ENCODE measurements at regions not wholly inside any gene's neighbourhood (a gene's known extent, or its start where the extent isn't known, plus 50 kb on each side); places are given as distances from the start of the nearest gene placed in this dataset.

DNA sequence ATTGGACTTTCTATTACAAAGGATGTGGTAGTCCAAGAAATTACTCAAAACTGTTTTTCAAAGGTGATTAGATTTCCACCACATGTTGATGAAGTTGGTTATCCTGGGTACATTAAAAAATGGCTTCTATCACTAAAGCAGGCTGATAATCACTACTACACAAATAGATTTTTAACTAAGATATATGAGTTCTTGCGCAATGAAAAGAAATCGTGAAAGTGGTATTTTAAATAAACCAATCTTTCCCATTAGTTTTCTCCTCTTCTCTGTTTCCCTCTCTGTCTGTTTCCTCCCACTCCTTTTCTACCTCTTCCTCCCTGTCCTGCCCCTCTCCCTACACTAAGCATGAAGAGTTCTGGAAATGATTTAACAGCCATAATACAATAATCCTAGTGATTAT is 487.9 kb upstream of the CITED2 start:
- H3K4me3 ChIP-seq (ENCODE audit: low read depth, low read length) = no peak overlapping the region
- in situ Hi-C loops (cut with HindIII; ENCODE audit: low sequenced_read_pairs) = no loop called here
- no peak for DNase-seq (ENCODE audit: low read depth)
- TF ChIP-seq, protein P1, sequence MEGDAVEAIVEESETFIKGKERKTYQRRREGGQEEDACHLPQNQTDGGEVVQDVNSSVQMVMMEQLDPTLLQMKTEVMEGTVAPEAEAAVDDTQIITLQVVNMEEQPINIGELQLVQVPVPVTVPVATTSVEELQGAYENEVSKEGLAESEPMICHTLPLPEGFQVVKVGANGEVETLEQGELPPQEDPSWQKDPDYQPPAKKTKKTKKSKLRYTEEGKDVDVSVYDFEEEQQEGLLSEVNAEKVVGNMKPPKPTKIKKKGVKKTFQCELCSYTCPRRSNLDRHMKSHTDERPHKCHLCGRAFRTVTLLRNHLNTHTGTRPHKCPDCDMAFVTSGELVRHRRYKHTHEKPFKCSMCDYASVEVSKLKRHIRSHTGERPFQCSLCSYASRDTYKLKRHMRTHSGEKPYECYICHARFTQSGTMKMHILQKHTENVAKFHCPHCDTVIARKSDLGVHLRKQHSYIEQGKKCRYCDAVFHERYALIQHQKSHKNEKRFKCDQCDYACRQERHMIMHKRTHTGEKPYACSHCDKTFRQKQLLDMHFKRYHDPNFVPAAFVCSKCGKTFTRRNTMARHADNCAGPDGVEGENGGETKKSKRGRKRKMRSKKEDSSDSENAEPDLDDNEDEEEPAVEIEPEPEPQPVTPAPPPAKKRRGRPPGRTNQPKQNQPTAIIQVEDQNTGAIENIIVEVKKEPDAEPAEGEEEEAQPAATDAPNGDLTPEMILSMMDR (IDR thresholded peaks at IDR 0.05; ENCODE audit: low read depth, low read length, missing control alignments) = no peak

DNA sequence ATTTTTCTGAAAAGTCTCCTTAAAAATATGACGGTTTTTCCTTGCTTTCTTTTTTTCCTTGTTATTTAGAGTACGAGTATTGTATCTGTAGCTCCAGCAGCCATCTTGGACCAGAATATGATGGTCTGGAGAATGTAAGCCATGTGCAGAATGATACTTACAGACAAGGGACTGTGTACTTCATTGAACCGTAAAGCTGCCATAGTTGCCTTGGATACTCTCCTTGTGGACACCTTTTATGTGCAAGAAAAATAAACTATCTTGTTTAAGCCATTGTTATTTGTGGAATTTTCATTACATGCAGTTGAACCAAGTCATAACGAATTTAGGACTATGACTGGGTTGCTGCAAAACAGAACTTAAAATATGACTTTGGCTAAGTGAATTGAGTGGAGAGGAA is 485.8 kb upstream of the CITED2 start:
- TF ChIP-seq, protein P1 (IDR thresholded peaks at IDR 0.05; ENCODE audit: low read depth, low read length, missing control alignments) = no peak
- in situ Hi-C loops (cut with HindIII; ENCODE audit: low sequenced_read_pairs) = no loop called here
- H3K4me3 ChIP-seq (ENCODE audit: low read depth, low read length) = no peak overlapping the region

DNA sequence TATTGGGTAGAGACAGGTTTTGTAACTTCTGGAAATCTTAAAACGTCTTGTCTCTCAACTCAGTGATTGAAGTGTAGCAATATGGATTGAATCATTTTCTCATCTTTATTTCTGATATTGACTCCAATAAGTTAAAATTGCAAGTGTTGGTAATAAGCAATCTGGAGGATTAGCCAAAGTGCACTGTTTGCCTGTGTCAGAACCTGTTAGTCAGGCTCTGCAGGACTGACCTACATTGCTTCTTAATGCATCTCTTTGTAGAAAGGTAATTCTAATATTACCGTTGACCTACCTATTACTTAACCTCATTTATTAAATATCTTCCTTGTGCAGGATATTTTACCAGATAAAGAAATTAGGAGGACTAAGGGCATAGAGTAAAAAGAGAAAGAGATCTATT is 484.0 kb upstream of the CITED2 start:
- H3K4me3 ChIP-seq (ENCODE audit: low read depth, low read length) = no peak overlapping the region
- TF ChIP-seq, protein P1 (IDR thresholded peaks at IDR 0.05; ENCODE audit: low read depth, low read length, missing control alignments) = no peak
- in situ Hi-C loops (cut with HindIII; ENCODE audit: low sequenced_read_pairs) = no loop called here
- DNase-seq (ENCODE audit: low read depth) = no peak

More for the DNA sequence above, 485.8 kb upstream of the CITED2 start:
- no peak for DNase-seq (ENCODE audit: low read depth)

DNA sequence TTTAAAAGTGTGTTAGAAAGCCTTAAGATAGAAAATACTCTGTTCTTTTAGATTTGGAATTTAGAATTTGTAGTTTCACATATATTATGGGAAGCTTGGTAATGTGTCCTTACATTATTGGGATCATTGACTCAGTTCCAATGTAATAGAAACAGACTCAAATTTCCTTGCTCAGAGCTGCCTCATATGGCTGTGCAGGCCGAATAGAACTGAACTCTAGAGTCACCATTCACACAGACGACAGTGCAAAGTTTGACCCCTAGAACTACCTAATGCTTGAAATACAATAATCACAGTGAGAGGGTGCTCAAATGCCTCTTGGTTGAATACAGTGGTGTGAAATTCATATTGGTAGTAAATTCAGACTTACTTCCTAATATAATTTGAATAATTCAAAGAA is 482.7 kb upstream of the CITED2 start:
- DNase-seq (ENCODE audit: low read depth) = no peak
- no peak overlapping the region for H3K4me3 ChIP-seq (ENCODE audit: low read depth, low read length)
- TF ChIP-seq, protein P1 (IDR thresholded peaks at IDR 0.05; ENCODE audit: low read depth, low read length, missing control alignments) = no peak
- in situ Hi-C loops (cut with HindIII; ENCODE audit: low sequenced_read_pairs) = no loop called here

DNA sequence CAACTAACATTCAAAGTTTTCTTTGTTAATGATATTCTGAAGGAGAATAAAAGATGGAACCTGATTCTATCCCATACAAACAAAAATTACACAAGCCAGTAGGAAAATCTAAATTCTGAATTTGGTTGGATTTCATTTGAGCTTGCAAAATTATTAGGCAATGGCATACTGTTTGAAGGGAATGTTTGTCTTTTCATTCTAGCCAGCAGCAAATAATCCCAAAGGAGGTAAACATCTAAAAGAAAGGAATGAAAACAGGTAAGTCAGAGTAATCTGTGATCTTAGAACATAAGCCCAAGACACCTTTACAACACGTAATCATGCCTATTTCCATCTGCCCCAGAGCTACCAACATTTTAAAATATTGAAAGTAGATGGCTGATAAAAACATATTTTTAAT is 482.1 kb upstream of the CITED2 start:
- in situ Hi-C loops (cut with HindIII; ENCODE audit: low sequenced_read_pairs) = no loop called here
- DNase-seq (ENCODE audit: low read depth) = no peak
- TF ChIP-seq, protein P1 (IDR thresholded peaks at IDR 0.05; ENCODE audit: low read depth, low read length, missing control alignments) = no peak
- H3K4me3 ChIP-seq (ENCODE audit: low read depth, low read length) = no peak overlapping the region

DNA sequence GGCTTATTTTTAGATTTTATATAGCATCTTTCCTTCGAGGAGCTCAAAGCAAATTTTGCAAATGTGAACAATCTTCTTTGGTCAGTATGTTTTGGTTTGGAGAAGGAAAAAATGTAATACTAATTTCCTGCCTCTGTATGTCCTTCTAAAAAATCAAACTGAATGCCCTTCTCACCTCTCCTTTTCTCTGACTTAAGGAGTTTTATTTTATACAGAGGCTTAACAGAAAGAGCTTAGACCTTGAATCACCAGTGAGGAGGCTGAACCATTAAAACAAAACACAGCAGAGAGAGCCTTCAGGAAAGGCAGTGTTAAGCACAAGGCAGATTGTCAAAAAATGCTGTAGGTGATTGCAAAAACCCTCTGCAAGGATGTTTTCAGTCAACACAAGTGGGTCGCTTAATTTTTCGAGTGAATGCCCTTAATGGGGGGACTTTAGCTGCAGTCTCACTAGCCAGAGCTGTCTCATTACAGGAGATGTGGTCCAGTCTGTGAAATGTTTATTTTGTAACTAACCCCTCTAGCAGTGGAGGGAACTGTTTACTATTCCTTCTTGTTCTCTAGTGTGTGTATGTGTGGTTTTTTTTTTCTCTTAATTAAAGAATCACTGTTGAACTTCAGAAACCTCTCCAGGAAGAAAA is 481.3 kb upstream of the CITED2 start:
- DNase-seq (ENCODE audit: low read depth) = no peak
- in situ Hi-C loops (cut with HindIII; ENCODE audit: low sequenced_read_pairs) = no loop called here
- no peak overlapping the region for H3K4me3 ChIP-seq (ENCODE audit: low read depth, low read length)
- TF ChIP-seq, protein P1 (IDR thresholded peaks at IDR 0.05; ENCODE audit: low read depth, low read length, missing control alignments) = no peak
